Activated CD4-positive, alpha-beta T cell treated with anti-CD3 and anti-CD28 coated beads for 48 hours (primary cell): ENCODE measurements at regions not wholly inside any gene's neighbourhood (a gene's known extent, or its start where the extent isn't known, plus 50 kb on each side); places are given as distances from the start of the nearest gene placed in this dataset.

Experiments
- DNase-seq: peaks from one replicate; pipeline ENCODE4 v3.0.0-alpha.2; 2020

- DNase-seq = no peak
Measured at GRCh38 chr16:5381481-5381880, 283.9 kb upstream of the EEF2KMT start.

GRCh38 chr16:5379954-5380353 lies 282.4 kb upstream of the EEF2KMT start:
- DNase-seq = no peak

- no peak for DNase-seq
Measured at GRCh38 chr16:5378531-5378930, 280.9 kb upstream of the EEF2KMT start.

- no peak for DNase-seq
Measured at GRCh38 chr16:5377280-5377898, 279.8 kb upstream of the EEF2KMT start.

GRCh38 chr16:5374184-5374583 lies 276.6 kb upstream of the EEF2KMT start:
- no peak for DNase-seq

GRCh38 chr16:5367951-5368350 lies 270.4 kb upstream of the EEF2KMT start:
- no peak for DNase-seq

GRCh38 chr16:5366126-5366525 lies 268.5 kb upstream of the EEF2KMT start:
- DNase-seq = no peak

GRCh38 chr16:5364186-5364585 lies 266.6 kb upstream of the EEF2KMT start:
- no peak for DNase-seq

- DNase-seq = no peak
Measured at GRCh38 chr16:5361322-5361721, 263.7 kb upstream of the EEF2KMT start.

- no peak for DNase-seq
Measured at GRCh38 chr16:5354645-5355044, 257.1 kb upstream of the EEF2KMT start.

- DNase-seq = no peak
Measured at GRCh38 chr16:5349670-5350517, 252.3 kb upstream of the EEF2KMT start.

GRCh38 chr16:5349101-5349500 lies 251.5 kb upstream of the EEF2KMT start:
- DNase-seq = no peak

- no peak for DNase-seq
Measured at GRCh38 chr16:5347561-5347960, 250.0 kb upstream of the EEF2KMT start.

- DNase-seq = no peak
Measured at GRCh38 chr16:5336941-5337340, 239.3 kb upstream of the EEF2KMT start.

- DNase-seq = no peak
Measured at GRCh38 chr16:5333991-5334390, 236.4 kb upstream of the EEF2KMT start.

- no peak for DNase-seq
Measured at GRCh38 chr16:5333126-5333525, 235.5 kb upstream of the EEF2KMT start.

- DNase-seq = no peak
Measured at GRCh38 chr16:5330058-5330457, 232.5 kb upstream of the EEF2KMT start.

GRCh38 chr16:5328546-5328945 lies 231.0 kb upstream of the EEF2KMT start:
- DNase-seq = no peak

GRCh38 chr16:5326395-5326794 lies 228.8 kb upstream of the EEF2KMT start:
- no peak for DNase-seq

GRCh38 chr16:5325932-5326331 lies 228.3 kb upstream of the EEF2KMT start:
- no peak for DNase-seq

GRCh38 chr16:5323284-5324141 lies 225.9 kb upstream of the EEF2KMT start:
- no peak for DNase-seq

- DNase-seq = no peak
Measured at GRCh38 chr16:5321930-5322329, 224.3 kb upstream of the EEF2KMT start.

GRCh38 chr16:5319799-5320198 lies 222.2 kb upstream of the EEF2KMT start:
- no peak for DNase-seq

GRCh38 chr16:5315914-5316313 lies 218.3 kb upstream of the EEF2KMT start:
- DNase-seq = no peak
